COR-L47 (cell line): ENCODE measurements at regions not wholly inside any gene's neighbourhood (a gene's known extent, or its start where the extent isn't known, plus 50 kb on each side); places are given as distances from the start of the nearest gene placed in this dataset.

Experiments
- DNase-seq: peaks from one replicate; lab custom pipeline; 2025; lab: John Stamatoyannopoulos, UW

GRCh38 chrX:98371994-98372393 lies 1488.3 kb downstream of the RPA4 start:
- DNase-seq: no peak

DNA sequence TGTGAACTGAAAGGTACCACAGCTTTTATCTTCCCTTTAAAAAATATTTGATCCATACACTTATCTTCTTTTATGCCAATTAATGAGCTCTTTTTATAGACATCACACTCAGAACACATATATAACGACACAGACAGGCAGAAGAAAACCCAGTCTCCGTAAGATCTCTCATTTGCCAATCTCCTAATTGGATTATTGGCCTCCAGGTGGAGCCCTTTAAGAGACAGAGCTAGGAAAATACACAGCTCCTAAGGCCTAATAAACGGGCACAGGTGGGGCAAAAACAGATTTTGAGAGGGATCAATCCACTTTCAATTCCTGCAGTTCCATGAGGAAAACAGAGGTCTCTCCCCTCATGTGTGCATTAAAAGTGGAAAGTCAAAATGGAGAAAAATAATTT lies 1495.4 kb downstream of the RPA4 start:
- DNase-seq: no peak

- no peak for DNase-seq
Observed at GRCh38 chrX:98380106-98380505, 1496.4 kb downstream of the RPA4 start.

GRCh38 chrX:98380556-98380955 lies 1496.8 kb downstream of the RPA4 start:
- DNase-seq: no peak

DNA sequence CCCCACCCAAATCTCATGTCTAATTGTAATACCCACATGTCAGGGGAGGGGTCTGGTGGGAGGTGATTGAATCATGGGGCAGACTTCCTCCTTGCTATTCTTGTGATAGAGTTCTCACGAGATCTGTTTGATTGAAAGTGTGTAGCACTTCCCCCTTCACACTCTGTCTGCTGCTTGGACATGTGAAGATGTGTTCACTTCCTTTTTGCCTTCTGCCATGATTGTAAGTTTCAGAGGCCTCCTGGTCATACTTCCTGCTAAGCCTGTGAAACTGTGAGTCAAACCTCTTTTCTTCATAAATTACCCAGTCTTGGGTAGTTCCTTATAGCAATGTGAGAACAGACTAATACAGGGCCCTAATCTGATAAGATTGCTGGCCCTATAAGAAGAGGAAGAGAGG lies 1514.8 kb downstream of the RPA4 start:
- no peak for DNase-seq

- no peak for DNase-seq
Observed at GRCh38 chrX:98405376-98405775, 1521.7 kb downstream of the RPA4 start.

GRCh38 chrX:98407584-98407983 lies 1523.9 kb downstream of the RPA4 start:
- no peak for DNase-seq

DNA sequence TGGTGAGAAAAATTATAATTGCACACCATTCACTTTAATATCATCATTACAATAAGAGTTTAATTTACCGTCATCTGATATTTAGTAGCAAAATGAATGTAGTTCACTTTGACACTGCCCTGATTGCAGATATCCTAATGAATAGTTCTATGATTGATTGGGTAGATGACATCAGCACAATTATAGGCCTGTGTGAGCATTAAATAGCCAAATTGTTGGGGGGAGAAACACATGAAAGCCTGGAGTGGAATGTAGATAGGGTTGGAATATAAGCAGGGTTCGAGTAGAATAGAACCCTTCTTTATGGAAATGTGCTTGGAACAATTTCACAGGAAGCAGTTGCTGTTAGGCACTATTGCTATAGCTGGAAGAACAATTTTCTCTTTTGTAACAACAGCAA lies 1526.2 kb downstream of the RPA4 start:
- no peak for DNase-seq

GRCh38 chrX:98412058-98412457 lies 1528.3 kb downstream of the RPA4 start:
- DNase-seq: no peak

DNA sequence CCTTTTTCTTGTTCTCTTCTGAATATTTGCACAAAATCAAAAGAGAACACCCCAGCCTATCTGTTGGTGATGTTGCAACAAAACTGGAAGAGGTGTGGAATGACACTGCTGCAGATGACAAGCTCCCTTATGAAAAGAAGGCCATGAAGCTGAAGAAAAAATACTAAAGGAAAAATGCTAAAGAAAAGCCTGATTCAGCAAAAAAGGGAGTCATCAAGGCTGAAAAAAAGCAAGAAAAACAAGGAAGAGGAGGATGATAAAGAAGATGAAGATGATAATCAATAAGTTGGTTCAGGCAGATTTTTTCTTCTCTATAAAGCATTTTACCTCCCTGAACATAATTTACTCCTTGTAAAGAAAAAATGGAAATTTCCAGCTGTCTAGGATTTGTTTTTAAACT lies 1538.8 kb downstream of the RPA4 start:
- DNase-seq: no peak

GRCh38 chrX:98432413-98432812 lies 1548.7 kb downstream of the RPA4 start:
- no peak for DNase-seq

DNA sequence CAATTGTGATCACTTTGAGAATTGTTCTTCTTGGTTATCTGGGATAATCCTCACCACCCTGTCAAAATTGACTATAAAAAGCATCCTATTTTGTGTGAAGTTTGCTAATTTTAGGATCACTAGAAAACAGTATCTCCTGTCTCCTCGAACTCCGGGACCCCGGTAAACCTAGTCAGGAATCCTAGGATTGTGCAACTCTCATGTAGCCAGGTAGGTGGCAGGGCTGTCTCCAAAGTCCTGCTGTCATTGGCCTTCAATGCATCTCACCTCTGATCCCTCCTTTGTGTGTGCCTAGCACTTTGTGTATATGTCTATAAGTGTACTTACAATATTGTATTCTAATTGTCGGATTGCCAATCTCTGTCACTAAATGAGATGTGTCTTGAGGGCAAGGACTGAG lies 1564.8 kb downstream of the RPA4 start:
- DNase-seq: no peak

GRCh38 chrX:98452456-98452855 lies 1568.7 kb downstream of the RPA4 start:
- DNase-seq: no peak

DNA sequence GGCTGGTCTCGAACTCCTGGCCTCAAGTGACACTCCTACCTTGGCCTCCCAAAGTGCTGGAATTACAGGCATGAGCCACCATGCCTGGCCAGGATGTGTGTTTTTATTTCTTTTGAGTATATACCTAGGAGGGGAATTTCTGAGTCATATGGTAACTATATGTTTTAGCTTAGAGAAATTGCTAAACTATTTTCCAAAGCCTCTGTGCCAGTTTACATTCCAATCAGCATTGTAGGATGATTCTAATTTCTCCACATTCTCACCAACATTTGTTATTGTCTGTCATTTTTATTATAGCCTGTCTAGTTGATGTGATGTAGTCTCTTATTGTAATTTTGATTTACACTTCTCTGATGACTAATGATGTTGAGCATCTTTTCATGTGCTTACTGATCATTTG lies 1576.0 kb downstream of the RPA4 start:
- no peak for DNase-seq

DNA sequence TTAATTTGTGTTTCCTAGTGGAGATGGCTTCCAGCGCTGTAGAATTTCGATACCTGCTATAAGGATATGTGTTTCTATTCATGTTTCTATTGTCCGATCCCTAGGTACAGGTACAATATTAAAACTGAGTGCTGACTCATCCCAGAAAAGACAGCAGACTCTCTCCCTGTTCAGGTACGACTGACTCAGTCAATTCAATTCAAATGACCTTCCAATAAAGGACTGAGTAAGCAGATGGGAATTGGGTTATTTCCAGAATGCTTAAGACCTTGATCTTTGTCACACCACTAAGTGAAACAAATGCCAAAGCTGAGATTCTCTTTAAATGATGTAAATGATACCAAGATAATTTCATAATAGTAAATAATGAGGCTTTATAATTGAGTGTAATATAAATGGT lies 1596.9 kb downstream of the RPA4 start:
- DNase-seq: no peak

DNA sequence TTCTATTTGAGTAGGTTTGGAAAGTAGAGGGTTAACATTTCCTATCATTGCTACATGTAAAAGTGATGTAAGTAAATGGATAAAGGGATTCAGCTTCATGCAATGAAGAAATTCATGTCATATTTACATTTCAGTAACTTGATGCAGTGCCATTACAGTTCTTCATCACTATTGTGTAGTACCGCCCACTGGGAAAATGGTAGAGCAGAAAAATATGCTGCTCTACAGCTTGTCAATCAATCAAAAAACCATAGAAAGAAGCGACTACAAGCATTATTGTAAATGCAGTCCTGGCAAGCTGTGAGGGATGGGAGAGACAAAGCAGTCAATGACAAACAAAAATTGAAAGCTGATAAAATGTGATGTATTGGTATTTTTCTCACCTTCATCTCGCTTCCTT lies 1597.9 kb downstream of the RPA4 start:
- no peak for DNase-seq

- no peak for DNase-seq
Observed at GRCh38 chrX:98490670-98491069, 1607.0 kb downstream of the RPA4 start.

- no peak for DNase-seq
Observed at GRCh38 chrX:98501426-98501825, 1617.7 kb downstream of the RPA4 start.

- DNase-seq: no peak
Observed at GRCh38 chrX:98506907-98507306, 1623.2 kb downstream of the RPA4 start.

DNA sequence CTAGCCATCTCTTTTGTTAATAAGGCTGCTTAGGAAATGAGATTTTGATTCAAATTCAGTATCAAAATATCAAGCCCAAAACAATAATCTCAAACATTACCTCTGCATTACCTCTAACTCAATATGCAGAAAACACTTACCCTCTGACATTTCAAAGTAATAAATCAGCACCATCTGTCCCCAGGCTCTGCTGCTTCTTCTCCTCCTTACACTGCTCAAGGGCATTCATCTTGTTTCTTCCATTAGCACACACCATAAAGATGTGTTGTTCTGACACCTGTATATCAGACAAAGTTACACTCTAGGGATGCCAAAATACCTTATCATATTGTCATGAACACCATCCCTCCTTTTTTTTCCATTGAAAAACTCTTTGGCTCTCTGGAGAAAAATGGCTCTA lies 1630.3 kb downstream of the RPA4 start:
- no peak for DNase-seq

- no peak for DNase-seq
Observed at GRCh38 chrX:98516120-98516519, 1632.4 kb downstream of the RPA4 start.

DNA sequence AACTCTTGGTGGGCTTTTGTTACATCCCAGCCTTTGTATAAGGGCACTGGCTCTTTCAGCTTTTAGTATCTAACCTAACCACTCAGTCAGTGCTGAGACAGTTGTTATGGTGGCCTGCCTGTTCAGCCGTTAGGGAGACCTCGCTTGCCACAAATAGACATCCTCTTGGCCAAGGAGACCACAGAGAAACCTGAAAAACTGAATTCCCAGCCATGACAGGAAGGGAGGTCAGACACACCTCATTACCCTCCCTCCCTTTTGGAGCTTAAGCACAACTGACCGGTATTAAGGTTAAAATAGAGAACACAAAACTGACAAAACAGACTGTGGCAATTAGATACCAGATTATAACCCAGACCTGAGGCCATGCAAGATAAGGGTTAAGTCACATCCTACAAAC lies 1639.3 kb downstream of the RPA4 start:
- no peak for DNase-seq

GRCh38 chrX:98523521-98523920 lies 1639.8 kb downstream of the RPA4 start:
- no peak for DNase-seq

GRCh38 chrX:98548519-98548918 lies 1664.8 kb downstream of the RPA4 start:
- no peak for DNase-seq

DNA sequence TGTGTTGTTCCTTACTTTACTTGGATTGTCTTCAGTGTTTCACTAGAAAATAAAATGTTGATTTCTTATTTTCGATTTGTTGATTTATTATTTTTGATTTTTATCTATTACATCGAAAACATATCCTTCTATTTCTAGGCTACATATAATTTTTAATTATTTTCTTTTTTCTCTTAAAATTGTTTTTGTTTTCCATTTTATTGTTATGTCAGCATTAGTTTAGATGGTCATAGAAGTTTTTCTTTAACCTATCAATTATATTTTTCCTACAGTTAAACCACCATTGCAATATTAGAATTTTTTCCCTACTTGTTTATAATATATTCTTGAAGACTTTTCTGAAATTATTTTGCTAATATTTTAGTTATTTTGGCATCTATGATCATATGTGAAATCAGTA lies 1685.1 kb downstream of the RPA4 start:
- DNase-seq: no peak
